ENCODE measurements at regions not wholly inside any gene's neighbourhood (a gene's known extent, or its start where the extent isn't known, plus 50 kb on each side); places are given as distances from the start of the nearest gene placed in this dataset.

DNA sequence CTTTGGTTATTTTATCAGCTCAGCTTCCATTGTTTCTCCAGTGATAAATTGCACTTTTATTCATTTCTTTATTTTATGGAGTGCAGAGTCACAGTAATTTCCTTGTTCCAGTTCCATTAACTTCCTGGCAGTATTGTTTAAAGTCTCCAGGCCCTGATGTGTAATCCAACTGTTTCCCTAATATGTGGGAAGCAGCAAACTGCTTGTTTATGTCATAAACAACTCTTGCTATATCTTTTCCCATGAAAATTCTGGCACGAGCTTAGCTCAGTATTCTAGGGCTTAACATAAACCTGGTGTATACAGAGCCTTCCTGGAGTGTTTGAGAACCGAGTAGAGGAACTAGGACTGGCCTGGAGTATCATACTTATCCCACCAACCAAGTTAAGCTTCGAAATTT, 83.5 kb upstream of the ARGLU1 start:
- Histone ChIP-seq H3K4me1 (no peaks in the 10 kb centered on the region), H3K27me3 (no peaks in the 10 kb centered on the region), H3K36me3 (no peaks in the 10 kb centered on the region), H3K4me3 (no peak overlapping the region), H3K9me3 (no peaks in the 10 kb centered on the region), H3K27ac (peak overlapping the region in 1 of 2 donors; percentile 38)
- no peak for DNase-seq (ENCODE audit: low spot score in 2 of 2)
- intact Hi-C loops (cut with DNase I; ENCODE audit: low total_unique reads) = no loop called here
- TF ChIP-seq POLR2AphosphoS5 (IDR thresholded peaks at IDR 0.05) (no peak), POLR2A (IDR thresholded peaks at IDR 0.05) (no peak)
- TF ChIP-seq, protein P1, sequence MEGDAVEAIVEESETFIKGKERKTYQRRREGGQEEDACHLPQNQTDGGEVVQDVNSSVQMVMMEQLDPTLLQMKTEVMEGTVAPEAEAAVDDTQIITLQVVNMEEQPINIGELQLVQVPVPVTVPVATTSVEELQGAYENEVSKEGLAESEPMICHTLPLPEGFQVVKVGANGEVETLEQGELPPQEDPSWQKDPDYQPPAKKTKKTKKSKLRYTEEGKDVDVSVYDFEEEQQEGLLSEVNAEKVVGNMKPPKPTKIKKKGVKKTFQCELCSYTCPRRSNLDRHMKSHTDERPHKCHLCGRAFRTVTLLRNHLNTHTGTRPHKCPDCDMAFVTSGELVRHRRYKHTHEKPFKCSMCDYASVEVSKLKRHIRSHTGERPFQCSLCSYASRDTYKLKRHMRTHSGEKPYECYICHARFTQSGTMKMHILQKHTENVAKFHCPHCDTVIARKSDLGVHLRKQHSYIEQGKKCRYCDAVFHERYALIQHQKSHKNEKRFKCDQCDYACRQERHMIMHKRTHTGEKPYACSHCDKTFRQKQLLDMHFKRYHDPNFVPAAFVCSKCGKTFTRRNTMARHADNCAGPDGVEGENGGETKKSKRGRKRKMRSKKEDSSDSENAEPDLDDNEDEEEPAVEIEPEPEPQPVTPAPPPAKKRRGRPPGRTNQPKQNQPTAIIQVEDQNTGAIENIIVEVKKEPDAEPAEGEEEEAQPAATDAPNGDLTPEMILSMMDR (IDR thresholded peaks at IDR 0.05) = no peak

DNA sequence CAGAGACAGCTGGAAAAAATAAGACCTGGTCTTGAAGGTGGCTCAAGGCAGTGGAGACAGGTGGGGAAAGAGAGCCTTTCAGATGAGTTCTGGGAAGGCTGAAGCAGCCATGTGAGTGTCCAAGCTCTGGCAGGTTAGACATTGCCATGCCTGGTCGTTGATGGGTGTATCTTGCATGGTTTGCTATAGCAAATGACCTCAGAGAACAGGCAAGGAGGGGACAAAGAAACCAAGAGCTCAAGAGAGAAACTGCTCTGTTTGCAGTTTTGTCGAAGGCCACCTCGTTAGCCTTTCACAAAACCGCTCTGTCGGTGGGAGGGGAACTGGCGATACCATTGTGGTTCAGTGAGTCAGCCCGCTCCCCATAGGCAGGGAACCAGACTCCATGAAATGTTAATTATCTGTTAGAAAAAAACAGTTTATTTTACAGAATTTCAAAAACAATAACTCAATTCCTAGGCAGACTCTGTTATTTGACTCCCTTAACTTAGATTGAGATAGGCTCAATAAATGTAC, 82.8 kb upstream of the ARGLU1 start:
- peak overlapping the region in 1 of 2 donors; percentile 32 for H3K27ac ChIP-seq
- intact Hi-C loops (cut with DNase I; ENCODE audit: low total_unique reads) = no loop called here

DNA sequence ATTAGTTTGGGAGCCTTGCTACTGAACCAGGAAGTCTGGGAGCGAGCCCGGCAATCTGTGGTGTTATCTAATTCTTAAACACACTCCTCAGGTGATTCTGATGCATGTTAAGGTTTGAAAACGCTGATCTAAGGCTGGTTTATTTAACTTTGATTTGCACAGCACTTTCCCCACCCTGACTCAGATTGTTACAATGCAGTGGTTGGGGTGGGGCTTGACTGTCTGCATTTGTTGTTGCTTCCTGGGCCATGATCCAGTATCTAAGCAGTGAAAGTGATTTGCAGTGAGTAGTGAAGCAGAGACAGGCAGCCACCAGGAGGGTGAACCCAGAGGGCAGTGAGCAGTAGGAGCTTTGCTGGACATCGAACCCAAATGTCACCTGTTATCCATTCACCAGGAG, 81.6 kb upstream of the ARGLU1 start:
- H3K27me3 ChIP-seq = no peaks in the 10 kb centered on the region
- no peaks in the 10 kb centered on the region for H3K9me3 ChIP-seq
- H3K27ac ChIP-seq = no peak overlapping the region
- no peak for DNase-seq (ENCODE audit: low spot score in 2 of 2)
- H3K36me3 ChIP-seq = no peaks in the 10 kb centered on the region
- no peaks in the 10 kb centered on the region for H3K4me1 ChIP-seq
- H3K4me3 ChIP-seq = no peak overlapping the region
- TF ChIP-seq, protein P1 (IDR thresholded peaks at IDR 0.05) = no peak
- TF ChIP-seq POLR2A (IDR thresholded peaks at IDR 0.05) (no peak), POLR2AphosphoS5 (IDR thresholded peaks at IDR 0.05) (no peak)
- intact Hi-C loops (cut with DNase I; ENCODE audit: low total_unique reads) = no loop called here

More for the DNA sequence above, 82.8 kb upstream of the ARGLU1 start:
- Histone ChIP-seq H3K36me3 (no peaks in the 10 kb centered on the region), H3K27me3 (no peaks in the 10 kb centered on the region), H3K4me1 (no peaks in the 10 kb centered on the region), H3K9me3 (no peaks in the 10 kb centered on the region), H3K4me3 (no peak overlapping the region)
- TF ChIP-seq POLR2AphosphoS5 (IDR thresholded peaks at IDR 0.05) = no peak
- TF ChIP-seq, protein P1 (IDR thresholded peaks at IDR 0.05) = no peak
- no peak for TF ChIP-seq POLR2A (IDR thresholded peaks at IDR 0.05)
- no peak for DNase-seq (ENCODE audit: low spot score in 2 of 2)

DNA sequence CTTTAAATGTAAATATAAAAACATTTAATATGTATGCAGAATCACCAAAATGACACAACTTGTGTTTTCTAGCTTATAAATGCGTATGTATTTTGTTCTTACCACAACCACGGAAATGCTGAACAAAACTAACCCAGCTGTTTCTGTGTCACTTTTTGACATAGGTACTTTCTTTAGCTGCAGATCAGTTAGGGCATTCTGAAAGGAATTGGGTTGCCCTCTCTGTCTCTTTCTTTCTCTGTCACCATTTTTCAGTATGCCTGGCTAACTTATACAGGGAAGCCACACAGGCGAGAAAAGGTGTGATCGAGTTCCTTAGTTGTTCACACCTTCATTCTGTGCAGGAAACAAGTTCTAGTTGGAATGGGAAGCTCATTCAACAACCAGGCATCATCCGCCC, 72.6 kb upstream of the ARGLU1 start:
- Histone ChIP-seq H3K27me3 (no peaks in the 10 kb centered on the region), H3K9me3 (no peaks in the 10 kb centered on the region), H3K4me1 (no peaks in the 10 kb centered on the region), H3K4me3 (no peak overlapping the region), H3K27ac (no peak overlapping the region), H3K36me3 (no peaks in the 10 kb centered on the region)
- TF ChIP-seq POLR2AphosphoS5 (IDR thresholded peaks at IDR 0.05) (no peak), POLR2A (IDR thresholded peaks at IDR 0.05) (no peak)
- TF ChIP-seq, protein P1 (IDR thresholded peaks at IDR 0.05) = no peak
- intact Hi-C loops (cut with DNase I; ENCODE audit: low total_unique reads) = no loop called here
- DNase-seq (ENCODE audit: low spot score in 2 of 2) = no peak

DNA sequence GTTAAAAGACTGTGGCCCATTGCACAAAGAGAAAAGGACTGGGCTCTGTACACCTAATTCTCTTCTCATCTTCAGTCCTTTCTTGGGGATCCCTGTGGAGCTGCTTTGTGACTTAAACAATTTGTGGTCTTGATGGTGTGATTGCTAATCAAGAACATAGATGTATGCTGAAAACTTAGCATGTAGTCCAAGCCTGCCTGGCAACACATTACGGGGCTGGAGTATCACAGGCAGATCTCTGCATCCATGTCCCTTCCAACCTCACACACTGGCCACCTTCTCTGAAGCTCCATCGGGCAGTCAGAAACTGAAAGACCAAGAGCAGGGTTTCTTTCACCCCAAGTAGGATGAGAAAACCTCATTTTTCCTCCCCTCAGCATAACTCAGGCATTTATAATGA, 69.6 kb upstream of the ARGLU1 start:
- no peak for DNase-seq (ENCODE audit: low spot score in 2 of 2)
- intact Hi-C loops (cut with DNase I; ENCODE audit: low total_unique reads) = no loop called here
- no peak for TF ChIP-seq POLR2AphosphoS5 (IDR thresholded peaks at IDR 0.05)
- TF ChIP-seq, protein P1 (IDR thresholded peaks at IDR 0.05) = no peak
- no peak for TF ChIP-seq POLR2A (IDR thresholded peaks at IDR 0.05)
- Histone ChIP-seq H3K9me3 (no peaks in the 10 kb centered on the region), H3K27ac (no peak overlapping the region), H3K27me3 (no peaks in the 10 kb centered on the region), H3K36me3 (no peaks in the 10 kb centered on the region), H3K4me1 (no peaks in the 10 kb centered on the region), H3K4me3 (no peak overlapping the region)

All from breast epithelium (tissue), 4 donors.